NCI-H2029 treated with DMSO at 0.1 percent for 48 hours (cell line): ENCODE measurements at regions not wholly inside any gene's neighbourhood (a gene's known extent, or its start where the extent isn't known, plus 50 kb on each side); places are given as distances from the start of the nearest gene placed in this dataset.

Source experiments
- DNase-seq: peaks from one replicate; lab custom pipeline; 2025; lab: John Stamatoyannopoulos, UW

GRCh38 chr5:3654515-3654914 lies 58.9 kb downstream of the IRX1 start:
- no peak for DNase-seq

GRCh38 chr5:3656803-3657202 lies 61.2 kb downstream of the IRX1 start:
- DNase-seq: no peak

- DNase-seq: no peak
Measured at GRCh38 chr5:3657364-3658022, 61.9 kb downstream of the IRX1 start.

DNA sequence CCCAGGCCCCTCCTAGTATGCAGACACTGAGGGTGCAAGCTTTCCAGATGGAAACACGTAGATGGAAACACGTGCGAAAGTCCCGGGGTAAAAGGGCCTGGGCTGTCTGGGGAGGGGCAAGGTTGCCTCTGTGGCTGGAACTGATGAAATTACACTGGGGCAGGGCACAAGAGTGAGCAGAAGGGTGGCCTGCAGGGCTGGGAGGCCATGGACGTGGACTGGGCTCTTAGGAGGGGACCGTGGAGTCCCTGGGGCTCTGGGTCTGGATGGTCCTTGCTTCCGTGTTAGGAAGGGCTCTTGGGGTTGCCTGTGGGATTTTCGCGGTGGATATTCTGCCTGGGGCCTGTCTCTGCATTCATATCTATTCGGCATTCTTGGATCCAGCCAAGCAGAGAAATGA lies 63.3 kb downstream of the IRX1 start:
- DNase-seq: no peak

- DNase-seq: no peak
Measured at GRCh38 chr5:3659907-3660306, 64.3 kb downstream of the IRX1 start.

GRCh38 chr5:3660630-3661029 lies 65.0 kb downstream of the IRX1 start:
- DNase-seq: no peak

- no peak for DNase-seq
Measured at GRCh38 chr5:3661755-3662296, 66.2 kb downstream of the IRX1 start.

GRCh38 chr5:3662344-3662743 lies 66.7 kb downstream of the IRX1 start:
- no peak for DNase-seq

GRCh38 chr5:3671337-3671736 lies 75.7 kb downstream of the IRX1 start:
- DNase-seq: no peak

DNA sequence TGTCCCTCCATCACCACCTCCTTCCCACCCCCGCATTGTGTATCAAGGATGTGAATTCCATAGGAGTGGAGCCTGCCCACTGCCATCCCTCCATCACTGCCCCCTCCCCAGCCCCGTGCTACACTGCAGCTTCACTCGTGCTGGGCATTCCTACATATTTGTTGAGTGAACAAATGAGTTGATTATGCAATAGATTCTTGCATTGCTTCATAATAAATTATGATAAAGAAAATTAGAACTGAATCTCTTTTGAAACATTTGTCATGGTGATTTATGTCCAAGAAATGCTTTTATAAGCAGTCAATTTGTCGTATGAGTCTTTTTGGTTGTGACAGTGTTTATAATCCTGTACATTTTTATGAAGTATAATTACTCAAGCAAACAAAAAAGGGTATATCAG lies 83.2 kb downstream of the IRX1 start:
- DNase-seq: no peak

- no peak for DNase-seq
Measured at GRCh38 chr5:3680821-3681220, 85.2 kb downstream of the IRX1 start.

- DNase-seq: no peak
Measured at GRCh38 chr5:3684118-3684517, 88.5 kb downstream of the IRX1 start.

DNA sequence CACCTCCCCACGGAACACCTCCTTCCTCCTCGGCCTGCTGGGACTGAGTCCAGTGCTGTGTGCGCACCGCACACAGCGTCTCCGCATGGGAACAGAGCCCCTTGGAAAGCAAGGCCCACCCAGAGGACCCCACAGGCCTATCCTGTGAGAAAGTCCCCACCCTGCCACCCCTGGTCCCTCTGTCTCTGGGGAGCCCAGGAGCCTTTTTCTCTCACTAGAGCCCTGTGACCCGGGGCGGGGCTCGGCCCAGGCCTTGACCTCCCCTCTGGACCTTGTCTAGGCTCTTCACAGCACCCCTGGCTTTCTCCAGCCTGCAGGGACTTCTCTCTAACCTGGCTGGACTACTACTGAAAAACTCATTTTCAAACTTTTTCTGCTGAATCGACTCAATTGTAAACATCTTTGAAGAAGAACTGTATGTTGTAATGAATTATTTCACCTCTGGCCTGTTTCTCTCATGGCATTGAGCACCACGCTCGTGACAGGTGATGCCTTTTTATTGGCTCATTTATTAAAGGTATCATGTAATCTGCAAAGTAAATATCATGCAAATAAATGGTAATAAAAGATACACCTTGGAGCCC lies 89.2 kb downstream of the IRX1 start:
- DNase-seq: no peak

- DNase-seq: no peak
Measured at GRCh38 chr5:3694819-3695218, 99.2 kb downstream of the IRX1 start.

DNA sequence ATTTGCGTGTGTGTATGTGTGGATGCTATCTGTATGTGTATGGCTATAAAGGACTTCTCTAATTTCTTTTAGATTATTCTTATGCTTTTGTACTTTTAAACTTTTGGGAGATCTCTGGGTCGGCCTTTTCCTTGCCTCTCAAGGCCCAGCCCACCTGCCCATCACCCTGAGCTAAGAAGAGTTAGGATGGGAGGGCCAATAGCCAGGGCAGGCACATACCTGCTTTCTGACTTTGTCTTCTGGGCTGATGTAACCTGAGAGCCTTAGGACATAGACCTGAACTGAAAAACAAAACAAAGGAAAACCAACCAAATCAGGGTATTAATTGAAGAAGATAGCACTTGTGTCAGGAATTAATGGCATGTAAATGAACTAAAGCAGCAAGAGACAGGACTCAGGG lies 100.2 kb downstream of the IRX1 start:
- no peak for DNase-seq

- DNase-seq: no peak
Measured at GRCh38 chr5:3698412-3698811, 102.8 kb downstream of the IRX1 start.

DNA sequence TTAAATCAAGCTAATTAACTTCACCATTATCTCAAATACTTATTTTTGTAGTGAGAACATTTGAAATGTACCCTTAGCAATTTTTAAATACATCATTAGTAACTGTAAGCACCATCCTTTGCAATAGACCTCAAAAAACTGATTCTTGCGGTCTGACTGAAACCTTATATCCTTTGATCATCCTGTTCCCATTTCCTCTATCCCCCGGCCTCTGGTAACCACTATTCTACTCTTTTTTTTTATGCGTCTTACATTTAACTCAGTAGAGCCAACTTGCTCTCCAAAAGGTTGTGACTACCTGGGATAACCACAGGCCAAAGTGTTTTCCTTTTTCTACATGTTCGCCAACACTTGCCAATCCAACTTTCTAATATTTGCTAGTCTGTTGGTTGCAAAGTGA lies 106.1 kb downstream of the IRX1 start:
- DNase-seq: no peak

DNA sequence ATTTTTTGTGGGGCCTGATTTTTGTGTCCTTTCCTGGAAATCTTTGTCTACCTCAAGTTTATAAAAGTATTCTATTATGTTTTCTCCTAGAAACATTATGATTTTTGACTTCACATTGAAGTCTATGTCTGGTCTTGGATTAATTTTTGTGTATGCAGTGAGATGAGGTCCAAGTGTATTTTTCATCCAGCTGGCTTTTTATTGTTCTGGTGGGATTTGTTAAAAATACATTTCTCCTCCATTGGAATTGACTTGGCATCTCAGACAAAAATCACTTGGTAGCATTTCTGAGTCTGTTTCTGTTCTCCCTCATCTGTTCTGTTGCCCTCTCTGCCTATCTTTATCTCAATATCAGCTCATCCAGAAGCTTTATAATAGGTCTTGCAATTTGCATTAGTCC lies 109.0 kb downstream of the IRX1 start:
- DNase-seq: no peak

GRCh38 chr5:3709068-3709716 lies 113.6 kb downstream of the IRX1 start:
- DNase-seq: no peak

- DNase-seq: no peak
Measured at GRCh38 chr5:3709717-3710348, 114.2 kb downstream of the IRX1 start.

GRCh38 chr5:3715062-3715461 lies 119.4 kb downstream of the IRX1 start:
- DNase-seq: no peak

- DNase-seq: no peak
Measured at GRCh38 chr5:3729631-3730030, 134.0 kb downstream of the IRX1 start.

- no peak for DNase-seq
Measured at GRCh38 chr5:3734632-3735031, 139.0 kb downstream of the IRX1 start.
